HepG2 (cell line): ENCODE measurements at regions not wholly inside any gene's neighbourhood (a gene's known extent, or its start where the extent isn't known, plus 50 kb on each side); places are given as distances from the start of the nearest gene placed in this dataset.

ENCODE experiments used
- CEBPG ChIP-seq: IDR thresholded peaks from 2 replicates; pipeline ENCODE4 v1.6.1; 2016
- MIER3 ChIP-seq: IDR thresholded peaks from 2 replicates; pipeline ENCODE4 v1.6.1; 2016; ENCODE audit warnings: missing compliant biosample characterization, borderline replicate concordance
- NFYB ChIP-seq: sonication (generic); formaldehyde crosslinking; IDR thresholded peaks from 2 replicates; pipeline ENCODE4 v1.4.0; 2020; ENCODE audit warnings: missing genetic modification reagents
- RAD51 ChIP-seq: fragments of 450-650 bp; IDR thresholded peaks from 2 replicates; pipeline ENCODE4 v1.6.1; 2016; ENCODE audit warnings: borderline replicate concordance
- RBAK ChIP-seq: sonication (generic); formaldehyde crosslinking; IDR thresholded peaks from 2 replicates; pipeline ENCODE4 v1.5.1; 2020; ENCODE audit warnings: mild to moderate bottlenecking, missing genetic modification reagents
- REST ChIP-seq, 2 experiments: IDR thresholded peaks; 2 replicates each; pipeline ENCODE4 v1.6.1; 2011 to 2012; ENCODE audit warnings: low read length in 2 of 2, borderline replicate concordance in 1 of 2, low read depth in 1 of 2, mild to moderate bottlenecking in 1 of 2, moderate library complexity in 1 of 2
- SKIL ChIP-seq: sonication (generic); formaldehyde crosslinking; IDR thresholded peaks from 2 replicates; pipeline ENCODE4 v1.8.0; 2022; ENCODE audit warnings: missing genetic modification reagents, mild to moderate bottlenecking, moderate library complexity, borderline replicate concordance
- TFAP4 ChIP-seq: sonication (generic); IDR thresholded peaks from 2 replicates; pipeline ENCODE4 v1.6.1; 2016; ENCODE audit warnings: low read depth, borderline replicate concordance
- ZNF101 ChIP-seq: sonication (generic); formaldehyde crosslinking; IDR thresholded peaks from 2 replicates; pipeline ENCODE4 v1.4.0; 2020; ENCODE audit warnings: mild to moderate bottlenecking, low read depth, missing genetic modification reagents, borderline replicate concordance
- ZNF136 ChIP-seq: sonication (generic); formaldehyde crosslinking; IDR thresholded peaks from 2 replicates; pipeline ENCODE4 v1.8.1; 2022; ENCODE audit warnings: low read depth, mild to moderate bottlenecking, moderate library complexity, missing genetic modification reagents
- ZNF546 ChIP-seq: sonication (generic); formaldehyde crosslinking; conservative IDR thresholded peaks from 2 replicates; pipeline ENCODE4 v1.8.1; 2023; ENCODE audit warnings: mild to moderate bottlenecking, missing genetic modification reagents
- ZNF652 ChIP-seq: IDR thresholded peaks from 2 replicates; pipeline ENCODE4 v1.6.1; 2016; ENCODE audit warnings: low read depth, borderline replicate concordance

GRCh38 chr2:9778012-9778411, 65.3 kb upstream of the TAF1B start (continued):
- TF ChIP-seq REST (IDR thresholded peaks at IDR 0.05; ENCODE audit: borderline replicate concordance in 1 of 2, low read depth in 1 of 2, low read length in 2 of 2): no peak
- no peak for TF ChIP-seq ZNF101 (CRISPR knock-in tag)
- TF ChIP-seq RBAK (CRISPR knock-in tag): no peak
- TF ChIP-seq MIER3 (CRISPR knock-in tag): no peak
- TF ChIP-seq ZNF546 (CRISPR knock-in tag): no peak
- no peak for TF ChIP-seq SKIL
- no peak for TF ChIP-seq RAD51
- no peak for TF ChIP-seq ZNF652
- TF ChIP-seq CEBPG: no peak
- TF ChIP-seq NFYB: no peak
- no peak for TF ChIP-seq ZNF136
- no peak for TF ChIP-seq TFAP4
